ENCODE measurements at regions not wholly inside any gene's neighbourhood (a gene's known extent, or its start where the extent isn't known, plus 50 kb on each side); places are given as distances from the start of the nearest gene placed in this dataset.

GRCh38 chr15:36428102-36428845, 151.2 kb upstream of the CDIN1 start:
- no peak overlapping the region for H3K27ac Mint-ChIP-seq
- H3K9me3 Mint-ChIP-seq (ENCODE audit: insufficient read depth) = no peaks in the 10 kb centered on the region
- H3K4me1 ChIP-seq (ENCODE audit: control insufficient read depth in 2 of 2, insufficient read depth in 2 of 2, low read length in 2 of 2) = no peaks in the 10 kb centered on the region
- H4K20me1 ChIP-seq (ENCODE audit: control insufficient read depth, insufficient read depth, low read length, poor library complexity, severe bottlenecking) = no peaks in the 10 kb centered on the region
- H3K9me3 ChIP-seq (ENCODE audit: control extremely low read depth in 1 of 3, control insufficient read depth in 2 of 3, insufficient read depth in 1 of 3, low read length in 2 of 3) = no peaks in the 10 kb centered on the region
- H3K36me3 ChIP-seq (replicated peaks in 1 of 2; ENCODE audit: control extremely low read depth in 1 of 2, control insufficient read depth in 1 of 2, extremely low read depth in 1 of 2, insufficient read depth in 2 of 2, low read length in 1 of 2) = no peaks in the 10 kb centered on the region
- ChIA-PET POLR2A (no interaction called here), CTCF (no interaction called here)
- ATAC-seq (ENCODE audit: low read depth) = no peak
- H3K4me2 ChIP-seq (replicated peaks; ENCODE audit: low read depth, low read length, poor library complexity, severe bottlenecking) = no peak overlapping the region
- H3K4me3 Mint-ChIP-seq = no peak overlapping the region
- H3K27me3 ChIP-seq (replicated peaks in 1 of 4; ENCODE audit: control extremely low read depth in 1 of 4, control insufficient read depth in 3 of 4, insufficient read depth in 4 of 4, low read length in 3 of 4) = no peaks in the 10 kb centered on the region
- H3K4me1 Mint-ChIP-seq = no peaks in the 10 kb centered on the region
- no peak overlapping the region for H3K4me3 ChIP-seq (ENCODE audit: control extremely low read depth in 1 of 5, extremely low read depth in 1 of 5, insufficient read depth in 1 of 5, low read depth in 2 of 5, low read length in 4 of 5)
- no peak for DNase-seq
- no peak overlapping the region for H3K9ac ChIP-seq (ENCODE audit: low read length)
- H3K27ac ChIP-seq (ENCODE audit: low read length in 2 of 2) = no peak overlapping the region
- intact Hi-C loops (cut with micrococcal nuclease) = no loop called here
- TF ChIP-seq, protein P1, sequence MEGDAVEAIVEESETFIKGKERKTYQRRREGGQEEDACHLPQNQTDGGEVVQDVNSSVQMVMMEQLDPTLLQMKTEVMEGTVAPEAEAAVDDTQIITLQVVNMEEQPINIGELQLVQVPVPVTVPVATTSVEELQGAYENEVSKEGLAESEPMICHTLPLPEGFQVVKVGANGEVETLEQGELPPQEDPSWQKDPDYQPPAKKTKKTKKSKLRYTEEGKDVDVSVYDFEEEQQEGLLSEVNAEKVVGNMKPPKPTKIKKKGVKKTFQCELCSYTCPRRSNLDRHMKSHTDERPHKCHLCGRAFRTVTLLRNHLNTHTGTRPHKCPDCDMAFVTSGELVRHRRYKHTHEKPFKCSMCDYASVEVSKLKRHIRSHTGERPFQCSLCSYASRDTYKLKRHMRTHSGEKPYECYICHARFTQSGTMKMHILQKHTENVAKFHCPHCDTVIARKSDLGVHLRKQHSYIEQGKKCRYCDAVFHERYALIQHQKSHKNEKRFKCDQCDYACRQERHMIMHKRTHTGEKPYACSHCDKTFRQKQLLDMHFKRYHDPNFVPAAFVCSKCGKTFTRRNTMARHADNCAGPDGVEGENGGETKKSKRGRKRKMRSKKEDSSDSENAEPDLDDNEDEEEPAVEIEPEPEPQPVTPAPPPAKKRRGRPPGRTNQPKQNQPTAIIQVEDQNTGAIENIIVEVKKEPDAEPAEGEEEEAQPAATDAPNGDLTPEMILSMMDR (IDR thresholded peaks at IDR 0.05) = no peak
- no peak for TF ChIP-seq EZH2 (IDR thresholded peaks at IDR 0.05; ENCODE audit: borderline replicate concordance, insufficient read depth, low read depth, low read length, poor library complexity, severe bottlenecking)
- no peaks in the 10 kb centered on the region for H3K27me3 Mint-ChIP-seq
- H2AFZ ChIP-seq (ENCODE audit: insufficient read depth, low read depth, low read length, poor library complexity, severe bottlenecking) = no peak overlapping the region
- no peaks in the 10 kb centered on the region for H3K79me2 ChIP-seq (ENCODE audit: control insufficient read depth, insufficient read depth, low read length)
- WGBS (ENCODE audit: insufficient coverage) = 81% methylated on average over 3 of the region's 4 CpGs

- Mint-ChIP-seq H3K27ac (no peak overlapping the region), H3K27me3 (no peaks in the 10 kb centered on the region), H3K4me1 (no peaks in the 10 kb centered on the region), H3K4me3 (no peak overlapping the region), H3K9me3 (ENCODE audit: insufficient read depth) (no peaks in the 10 kb centered on the region)
- ChIA-PET POLR2A (no interaction called here), CTCF (no interaction called here)
- Histone ChIP-seq H3K4me3 (ENCODE audit: control extremely low read depth in 1 of 5, extremely low read depth in 1 of 5, insufficient read depth in 1 of 5, low read depth in 2 of 5, low read length in 4 of 5) (no peak overlapping the region), H3K36me3 (replicated peaks in 1 of 2; ENCODE audit: control extremely low read depth in 1 of 2, control insufficient read depth in 1 of 2, extremely low read depth in 1 of 2, insufficient read depth in 2 of 2, low read length in 1 of 2) (no peaks in the 10 kb centered on the region), H3K4me2 (replicated peaks; ENCODE audit: low read depth, low read length, poor library complexity, severe bottlenecking) (no peak overlapping the region), H3K27me3 (replicated peaks in 1 of 4; ENCODE audit: control extremely low read depth in 1 of 4, control insufficient read depth in 3 of 4, insufficient read depth in 4 of 4, low read length in 3 of 4) (no peaks in the 10 kb centered on the region), H3K9me3 (ENCODE audit: control extremely low read depth in 1 of 3, control insufficient read depth in 2 of 3, insufficient read depth in 1 of 3, low read length in 2 of 3) (no peaks in the 10 kb centered on the region), H2AFZ (ENCODE audit: insufficient read depth, low read depth, low read length, poor library complexity, severe bottlenecking) (no peak overlapping the region), H4K20me1 (ENCODE audit: control insufficient read depth, insufficient read depth, low read length, poor library complexity, severe bottlenecking) (no peaks in the 10 kb centered on the region), H3K4me1 (ENCODE audit: control insufficient read depth in 2 of 2, insufficient read depth in 2 of 2, low read length in 2 of 2) (no peaks in the 10 kb centered on the region), H3K27ac (ENCODE audit: low read length in 2 of 2) (no peak overlapping the region), H3K9ac (ENCODE audit: low read length) (no peak overlapping the region), H3K79me2 (ENCODE audit: control insufficient read depth, insufficient read depth, low read length) (no peaks in the 10 kb centered on the region)
- no peak for ATAC-seq (ENCODE audit: low read depth)
- WGBS (ENCODE audit: insufficient coverage) = no CpG with 5 or more reads among the region's 2 CpGs
- intact Hi-C loops (cut with micrococcal nuclease) = no loop called here
- TF ChIP-seq, protein P1 (IDR thresholded peaks at IDR 0.05) = no peak
- TF ChIP-seq EZH2 (IDR thresholded peaks at IDR 0.05; ENCODE audit: borderline replicate concordance, insufficient read depth, low read depth, low read length, poor library complexity, severe bottlenecking) = no peak
- no peak for DNase-seq
These were observed 149.7 kb upstream of the CDIN1 start for GRCh38 chr15:36429707-36430106.
